Stomach (tissue), 8 donors: ENCODE measurements at regions not wholly inside any gene's neighbourhood (a gene's known extent, or its start where the extent isn't known, plus 50 kb on each side); places are given as distances from the start of the nearest gene placed in this dataset.

Experiments used
- DNase-seq, 2 donors: peaks; one replicate each; pipeline versions ENCODE4 v3.0.0 to v3.0.0-alpha.2; 2013 to 2019
- H3K27ac ChIP-seq, 5 donors: fragments of 200-600 bp in 4 of 5; sonication (generic) in 4 of 5; one replicate each; pipeline ENCODE4 v1.5.1; 2013 to 2019; ENCODE audit warnings: mild to moderate bottlenecking in 1 of 5, moderate library complexity in 1 of 5
- H3K27me3 ChIP-seq, 3 donors: fragments of 200-600 bp; sonication (generic); one replicate each; pipeline ENCODE4 v1.5.1; 2017 to 2019; ENCODE audit warnings: mixed run types in 1 of 3
- H3K36me3 ChIP-seq, 4 donors: fragments of 200-600 bp; sonication (generic); 1 replicate in 3 of 4; 2 replicates in 1 of 4; pipeline ENCODE4 v1.5.1; 2016 to 2019
- H3K4me1 ChIP-seq, 4 donors: fragments of 200-600 bp; sonication (generic); one replicate each; pipeline ENCODE4 v1.5.1; 2016 to 2019
- H3K4me3 ChIP-seq, 4 donors: fragments of 200-600 bp; sonication (generic) in 3 of 4; one replicate each; pipeline ENCODE4 v1.5.1; 2016 to 2019; ENCODE audit warnings: mild to moderate bottlenecking in 1 of 4
- H3K9me3 ChIP-seq, 4 donors: fragments of 200-600 bp; sonication (generic); one replicate each; pipeline ENCODE4 v1.5.1; 2016 to 2019
- CTCF ChIP-seq, 7 experiments: fragments of 450-650 bp in 4 of 7; fragments of 200-600 bp in 3 of 7; sonication (generic) in 3 of 7; IDR thresholded peaks; one replicate each; pipeline ENCODE4 v1.5.1; 2016 to 2019; ENCODE audit warnings: antibody characterized with exemption in 7 of 7, control low read depth in 2 of 7, mild to moderate bottlenecking in 1 of 7
- EP300 ChIP-seq: sonication (generic); formaldehyde crosslinking; IDR thresholded peaks from one replicate; pipeline ENCODE4 v1.6.1; 2017; ENCODE audit warnings: antibody characterized with exemption
- POLR2A ChIP-seq, 4 donors: fragments of 450-650 bp; IDR thresholded peaks; one replicate each; pipeline ENCODE4 v1.6.1; 2016; ENCODE audit warnings: antibody characterized with exemption in 4 of 4, control low read depth in 2 of 4, mild to moderate bottlenecking in 1 of 4, moderate library complexity in 1 of 4
- POLR2AphosphoS5 ChIP-seq, 3 donors: sonication (generic); formaldehyde crosslinking; IDR thresholded peaks; one replicate each; pipeline ENCODE4 v1.6.1; 2016; ENCODE audit warnings: antibody characterized with exemption in 3 of 3
- WGBS, 5 donors: extraction: QIAGEN DNeasy Blood & Tissue Kit in 3 of 5; methylation state at CpG; one replicate each; pipeline versions ENCODE4 v1.1.5 to v1.1.7; 2013 to 2018; 5-methylcytosine and 5-hydroxymethylcytosine counted together
- intact Hi-C: fragments of 100-400 bp; cut with DNase I; formaldehyde crosslinking; loops from one replicate; pipeline ENCODE4 v1.15.1; 2023; ENCODE audit warnings: low total_unique reads
- donor health status: healthy with polysubstance abuse.
- donor health status: Bipolar disorder and iron deficiency.
- donor health status: healthy.

DNA sequence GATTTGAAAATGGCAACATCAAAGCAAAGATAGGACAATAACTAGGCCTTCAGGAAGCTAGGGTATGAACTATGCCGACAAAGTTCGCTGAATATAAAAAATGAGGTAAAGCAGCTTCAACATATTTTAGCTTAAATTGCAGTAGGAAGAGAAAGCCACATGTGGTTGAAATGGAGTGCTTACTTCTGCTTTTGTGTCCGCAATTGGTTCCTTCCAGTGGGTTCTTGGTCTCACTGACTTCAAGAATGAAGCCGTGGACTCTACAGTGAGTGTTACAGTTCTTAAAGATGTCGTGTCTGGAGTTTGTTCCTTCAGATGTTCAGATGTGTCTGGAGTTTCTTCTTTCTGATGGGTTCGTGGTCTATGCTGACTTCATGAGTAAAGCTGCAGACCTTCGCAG is 95.2 kb downstream of the APTX start:
- Histone ChIP-seq H3K27ac (no peak overlapping the region), H3K4me1 (no peaks in the 10 kb centered on the region), H3K9me3 (peaks cover 0 to 7% (median 5%) of the 10 kb centered on the region in 4 donors), H3K36me3 (no peaks in the 10 kb centered on the region), H3K27me3 (no peaks in the 10 kb centered on the region), H3K4me3 (no peak overlapping the region)
- intact Hi-C loops, result loop anchor here (5.0 kb wide), 1 partner anchor 259 kb away; no protein-coding TSS in a partner anchor
- no peak for TF ChIP-seq POLR2A (IDR thresholded peaks at IDR 0.05)
- no peak for TF ChIP-seq EP300
- no peak for TF ChIP-seq POLR2AphosphoS5 (IDR thresholded peaks at IDR 0.05)
- no peak for TF ChIP-seq CTCF (IDR thresholded peaks at IDR 0.05)
- no peak for DNase-seq
- WGBS, 5 donors, result 49 to 81% (median 73%) methylated on average over 7 of the region's 7 CpGs

GRCh38 chr9:32915802-32916201 is 85.6 kb downstream of the APTX start:
- no peak overlapping the region for H3K4me3 ChIP-seq
- H3K9me3 ChIP-seq, result no peaks in the 10 kb centered on the region
- WGBS, 5 donors, result 79 to 91% (median 91%) methylated on average over 5 of the region's 5 CpGs
- H3K36me3 ChIP-seq, result no peaks in the 10 kb centered on the region
- no peak for DNase-seq
- no peak overlapping the region for H3K27ac ChIP-seq
- no peaks in the 10 kb centered on the region for H3K4me1 ChIP-seq
- H3K27me3 ChIP-seq, result no peaks in the 10 kb centered on the region
- no peak for TF ChIP-seq POLR2AphosphoS5 (IDR thresholded peaks at IDR 0.05)
- TF ChIP-seq CTCF (IDR thresholded peaks at IDR 0.05), result no peak
- no peak for TF ChIP-seq EP300
- TF ChIP-seq POLR2A (IDR thresholded peaks at IDR 0.05), result no peak
- intact Hi-C loops, result no loop called here

DNA sequence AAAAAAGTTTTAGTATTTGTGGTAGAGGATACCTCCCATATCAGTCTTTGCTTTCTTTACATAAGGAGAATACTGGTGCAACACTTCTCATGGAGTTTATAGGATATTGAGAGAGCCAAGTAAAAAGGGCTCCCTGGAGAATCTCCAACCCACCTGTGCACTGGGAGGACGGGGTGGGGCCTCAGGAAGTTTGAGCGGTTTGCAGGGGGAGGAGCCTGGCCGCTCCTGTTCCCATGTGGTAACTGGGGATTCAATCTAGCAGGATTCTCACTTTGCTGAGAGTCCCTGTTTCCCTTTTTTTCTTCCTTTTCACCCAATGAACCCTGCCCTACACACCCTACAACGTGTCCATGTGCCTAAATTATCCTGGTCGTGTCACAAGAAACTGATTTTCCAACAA is 82.8 kb downstream of the APTX start:
- 33 to 44% (median 35%) methylated on average over 5 of the region's 5 CpGs for WGBS, 5 donors
- no peaks in the 10 kb centered on the region for H3K4me1 ChIP-seq
- peaks cover 0 to 6% (median 0%) of the 10 kb centered on the region in 4 donors for H3K36me3 ChIP-seq
- no peaks in the 10 kb centered on the region for H3K27me3 ChIP-seq
- H3K27ac ChIP-seq, result no peak overlapping the region
- DNase-seq, result no peak
- no peak for TF ChIP-seq POLR2AphosphoS5 (IDR thresholded peaks at IDR 0.05)
- no peak for TF ChIP-seq POLR2A (IDR thresholded peaks at IDR 0.05)
- no peak for TF ChIP-seq EP300
- TF ChIP-seq CTCF (IDR thresholded peaks at IDR 0.05), result no peak
- intact Hi-C loops, result no loop called here
- no peak overlapping the region for H3K4me3 ChIP-seq
- peaks cover 0 to 13% (median 11%) of the 10 kb centered on the region in 4 donors for H3K9me3 ChIP-seq
